Endothelial cell of umbilical vein (primary cell): ENCODE measurements at regions not wholly inside any gene's neighbourhood (a gene's known extent, or its start where the extent isn't known, plus 50 kb on each side); places are given as distances from the start of the nearest gene placed in this dataset.

Source experiments
- EZH2 ChIP-seq: IDR thresholded peaks from 2 replicates; pipeline ENCODE4 v1.6.1; 2012; ENCODE audit warnings: borderline replicate concordance, low read depth, mild to moderate bottlenecking, moderate library complexity, low read length, inconsistent platforms; ENCODE audit not compliant: severe bottlenecking
- JUN ChIP-seq: IDR thresholded peaks from 2 replicates; pipeline ENCODE4 v1.6.1; 2011; ENCODE audit warnings: borderline replicate concordance, low read depth; ENCODE audit not compliant: insufficient read length, insufficient read depth
- POLR2A ChIP-seq: IDR thresholded peaks from 2 replicates; pipeline ENCODE4 v1.6.1; 2012; ENCODE audit warnings: low read depth, mild to moderate bottlenecking, control low read depth, low read length
- POLR2AphosphoS5 ChIP-seq: IDR thresholded peaks from 2 replicates; pipeline ENCODE4 v1.6.1; 2012; ENCODE audit warnings: low read depth, mild to moderate bottlenecking, control low read depth, low read length, moderate library complexity; ENCODE audit not compliant: insufficient read depth
- TF ChIP-seq, protein P1 (sequence below), 2 donors: IDR thresholded peaks; 1 replicate in 1 of 2; 2 replicates in 1 of 2; pipeline ENCODE4 v1.5.1; 2011; ENCODE audit warnings: low read length in 2 of 2, mild to moderate bottlenecking in 2 of 2, moderate library complexity in 2 of 2, control low read depth in 1 of 2, inconsistent platforms in 1 of 2, low read depth in 1 of 2; ENCODE audit not compliant: insufficient read depth in 1 of 2; ENCODE audit errors: extremely low read depth in 1 of 2

DNA sequence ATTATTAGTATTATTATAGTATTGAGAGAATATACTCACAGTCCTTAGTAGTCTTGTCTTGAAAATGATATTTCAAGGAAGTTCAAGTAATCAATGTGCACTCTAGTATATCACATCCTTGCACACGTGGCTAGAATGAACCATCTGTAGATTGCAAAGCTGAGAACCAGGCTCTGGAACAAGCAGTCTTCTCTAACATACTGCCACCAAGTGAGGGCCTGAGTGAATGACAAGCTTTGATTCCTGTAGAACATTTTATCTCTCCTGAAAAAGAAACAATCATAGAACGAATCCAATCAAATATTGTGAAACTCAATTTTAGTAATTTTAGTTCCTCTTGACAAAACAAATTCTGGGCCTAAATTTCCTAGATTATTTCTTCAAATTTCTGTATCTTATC lies 55.3 kb upstream of the SULT1C3 start:
- TF ChIP-seq, protein P1, sequence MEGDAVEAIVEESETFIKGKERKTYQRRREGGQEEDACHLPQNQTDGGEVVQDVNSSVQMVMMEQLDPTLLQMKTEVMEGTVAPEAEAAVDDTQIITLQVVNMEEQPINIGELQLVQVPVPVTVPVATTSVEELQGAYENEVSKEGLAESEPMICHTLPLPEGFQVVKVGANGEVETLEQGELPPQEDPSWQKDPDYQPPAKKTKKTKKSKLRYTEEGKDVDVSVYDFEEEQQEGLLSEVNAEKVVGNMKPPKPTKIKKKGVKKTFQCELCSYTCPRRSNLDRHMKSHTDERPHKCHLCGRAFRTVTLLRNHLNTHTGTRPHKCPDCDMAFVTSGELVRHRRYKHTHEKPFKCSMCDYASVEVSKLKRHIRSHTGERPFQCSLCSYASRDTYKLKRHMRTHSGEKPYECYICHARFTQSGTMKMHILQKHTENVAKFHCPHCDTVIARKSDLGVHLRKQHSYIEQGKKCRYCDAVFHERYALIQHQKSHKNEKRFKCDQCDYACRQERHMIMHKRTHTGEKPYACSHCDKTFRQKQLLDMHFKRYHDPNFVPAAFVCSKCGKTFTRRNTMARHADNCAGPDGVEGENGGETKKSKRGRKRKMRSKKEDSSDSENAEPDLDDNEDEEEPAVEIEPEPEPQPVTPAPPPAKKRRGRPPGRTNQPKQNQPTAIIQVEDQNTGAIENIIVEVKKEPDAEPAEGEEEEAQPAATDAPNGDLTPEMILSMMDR (IDR thresholded peaks at IDR 0.05; ENCODE audit: extremely low read depth in 1 of 2, insufficient read depth in 1 of 2, low read depth in 1 of 2, low read length in 2 of 2), result no peak
- TF ChIP-seq EZH2 (no peak), POLR2A (no peak), JUN (no peak), POLR2AphosphoS5 (no peak)
